Karpas-422 (cell line): ENCODE measurements at regions not wholly inside any gene's neighbourhood (a gene's known extent, or its start where the extent isn't known, plus 50 kb on each side); places are given as distances from the start of the nearest gene placed in this dataset.

ENCODE experiments used
- DNase-seq: peaks from one replicate; pipeline ENCODE4 v3.0.0-alpha.2; 2015
- H2AFZ ChIP-seq: fragments of 200-600 bp; sonication (generic); 2 replicates; pipeline ENCODE4 v1.6.1; 2014; ENCODE audit warnings: antibody characterized with exemption, low read length, mixed read lengths
- H3K27ac ChIP-seq: fragments of 200-600 bp; sonication (generic); 2 replicates; pipeline ENCODE4 v1.5.1; 2014; ENCODE audit warnings: mild to moderate bottlenecking, low read length, moderate library complexity
- H3K27me3 ChIP-seq: fragments of 200-600 bp; sonication (generic); 2 replicates; pipeline ENCODE4 v1.6.1; 2014; ENCODE audit warnings: low read length, mixed read lengths
- H3K36me3 ChIP-seq: fragments of 200-600 bp; sonication (generic); 2 replicates; pipeline ENCODE4 v1.6.1; 2014; ENCODE audit warnings: low read length, mixed read lengths; ENCODE audit not compliant: insufficient read depth
- H3K4me1 ChIP-seq: fragments of 200-600 bp; sonication (generic); 2 replicates; pipeline ENCODE4 v1.6.1; 2014; ENCODE audit warnings: mild to moderate bottlenecking, low read length, mixed read lengths
- H3K4me2 ChIP-seq: fragments of 200-600 bp; sonication (generic); 2 replicates; pipeline ENCODE4 v1.6.1; 2014; ENCODE audit warnings: low read length, low read depth, mild to moderate bottlenecking; ENCODE audit not compliant: poor library complexity, severe bottlenecking
- H3K4me3 ChIP-seq: fragments of 200-600 bp; sonication (generic); 2 replicates; pipeline ENCODE4 v1.5.1; 2014; ENCODE audit warnings: mild to moderate bottlenecking, antibody characterized with exemption, low read length, mixed read lengths
- H3K79me2 ChIP-seq: fragments of 200-600 bp; sonication (generic); 2 replicates; pipeline ENCODE4 v1.6.1; 2014; ENCODE audit warnings: mild to moderate bottlenecking, low read length, mixed read lengths
- H3K9ac ChIP-seq: fragments of 200-600 bp; sonication (generic); 2 replicates; pipeline ENCODE4 v1.6.0; 2014; ENCODE audit warnings: low read length
- H3K9me2 ChIP-seq: fragments of 200-600 bp; sonication (generic), shearing (Covaris generic); replicated peaks from 2 replicates; pipeline ENCODE4 v1.6.0; 2014; ENCODE audit warnings: mild to moderate bottlenecking, low read length, moderate library complexity; ENCODE audit not compliant: insufficient read depth
- H3K9me3 ChIP-seq: fragments of 300-700, 200-600 bp; sonication (generic); 2 replicates; pipeline ENCODE4 v1.6.1; 2014; ENCODE audit warnings: low read length, mixed read lengths
- H4K20me1 ChIP-seq: fragments of 200-600 bp; sonication (generic); 2 replicates; pipeline ENCODE4 v1.6.1; 2014; ENCODE audit warnings: mild to moderate bottlenecking, antibody characterized with exemption, low read length, low read depth; ENCODE audit not compliant: insufficient read depth

DNA sequence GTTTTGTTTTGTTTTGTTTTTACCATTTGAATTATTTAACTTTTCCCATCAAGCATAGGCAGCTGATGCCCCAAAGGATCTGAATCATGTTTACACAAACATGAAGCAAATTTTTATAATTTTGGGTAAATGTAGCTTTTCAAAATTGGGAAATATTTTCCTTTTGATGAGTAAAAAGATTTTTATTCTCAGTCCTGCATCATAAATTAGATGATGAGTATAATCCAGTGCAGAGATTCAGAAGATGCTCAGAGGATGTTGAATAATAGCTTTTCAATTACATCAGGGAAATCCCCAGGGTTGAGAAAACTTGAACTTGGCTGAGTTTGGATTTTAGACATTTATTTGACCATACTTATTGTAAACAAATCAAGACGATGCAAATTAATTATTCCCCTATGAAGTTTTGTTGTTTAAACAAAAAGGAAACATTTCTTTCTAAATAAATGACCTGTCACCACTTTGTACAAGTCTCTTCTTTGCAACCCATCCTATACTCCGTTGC, 121.7 kb downstream of the FAM204A start:
- no peak overlapping the region for H3K4me3 ChIP-seq
- H3K27ac ChIP-seq: no peak overlapping the region
- no peak overlapping the region for H2AFZ ChIP-seq
- no peaks in the 10 kb centered on the region for H4K20me1 ChIP-seq
- H3K79me2 ChIP-seq: no peaks in the 10 kb centered on the region
- H3K27me3 ChIP-seq: no peaks in the 10 kb centered on the region
- no peaks in the 10 kb centered on the region for H3K4me1 ChIP-seq
- no peaks in the 10 kb centered on the region for H3K9me2 ChIP-seq
- H3K9me3 ChIP-seq: no peaks in the 10 kb centered on the region
- DNase-seq: no peak
- H3K36me3 ChIP-seq: no peaks in the 10 kb centered on the region
- H3K9ac ChIP-seq: no peak overlapping the region
- H3K4me2 ChIP-seq: no peak overlapping the region

DNA sequence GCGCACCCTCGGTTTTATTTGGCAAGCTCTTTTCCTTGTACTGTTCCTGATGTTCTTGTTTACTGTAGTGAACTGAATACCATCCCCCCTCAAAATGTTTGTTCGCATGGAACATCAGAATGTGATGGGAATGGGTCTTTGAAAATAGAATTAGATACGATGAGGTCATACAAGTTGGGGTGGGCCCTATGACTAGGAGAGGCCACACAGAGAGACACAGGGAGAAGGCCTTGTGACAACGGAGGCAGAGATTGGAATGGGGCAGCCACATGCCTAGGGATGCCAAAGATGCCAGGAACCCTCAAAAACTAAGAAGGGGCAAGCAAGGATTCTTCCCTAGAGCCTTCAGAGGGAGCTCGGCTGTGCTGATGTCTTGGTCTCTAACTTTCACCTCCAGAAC, 123.6 kb downstream of the FAM204A start:
- Histone ChIP-seq H3K36me3 (no peaks in the 10 kb centered on the region), H4K20me1 (no peaks in the 10 kb centered on the region), H3K9me3 (no peaks in the 10 kb centered on the region), H3K27ac (no peak overlapping the region), H3K9me2 (no peaks in the 10 kb centered on the region), H3K79me2 (no peaks in the 10 kb centered on the region), H3K27me3 (no peaks in the 10 kb centered on the region), H3K4me1 (no peaks in the 10 kb centered on the region), H2AFZ (no peak overlapping the region), H3K4me2 (no peak overlapping the region), H3K4me3 (no peak overlapping the region), H3K9ac (no peak overlapping the region)
- no peak for DNase-seq

DNA sequence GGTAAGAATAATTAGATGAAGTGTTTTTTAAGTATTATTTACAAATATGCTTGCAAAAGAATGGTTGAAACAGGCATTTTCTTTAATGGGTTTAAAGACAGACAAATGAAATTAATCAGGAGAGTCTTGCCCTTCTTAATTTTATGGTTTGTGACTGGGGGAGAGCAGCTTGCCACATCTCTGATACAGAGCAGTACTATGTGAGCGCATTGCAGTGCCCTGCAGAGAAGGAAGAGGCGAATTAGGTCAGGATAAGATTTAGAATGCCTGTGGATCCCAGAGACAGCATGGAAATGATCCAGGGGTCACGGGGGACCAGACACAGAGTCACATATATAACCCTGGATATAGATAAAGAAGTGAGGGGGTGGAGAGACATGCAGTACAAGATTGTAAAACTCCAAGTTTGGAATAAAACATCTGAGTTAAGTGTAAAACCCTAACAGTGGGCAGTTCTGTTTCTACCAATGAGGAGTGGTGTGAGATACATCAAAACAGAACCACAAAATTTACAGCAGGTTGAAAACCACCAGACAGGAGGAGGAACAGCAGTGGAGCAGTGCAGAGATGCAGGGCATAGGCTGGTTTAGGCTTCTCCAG, 125.5 kb downstream of the FAM204A start:
- H3K4me1 ChIP-seq: no peaks in the 10 kb centered on the region
- H3K79me2 ChIP-seq: no peaks in the 10 kb centered on the region
- no peak overlapping the region for H3K4me2 ChIP-seq
- H2AFZ ChIP-seq: no peak overlapping the region
- no peak overlapping the region for H3K9ac ChIP-seq
- H3K4me3 ChIP-seq: no peak overlapping the region
- no peaks in the 10 kb centered on the region for H3K27me3 ChIP-seq
- no peak for DNase-seq
- no peak overlapping the region for H3K27ac ChIP-seq
- H3K36me3 ChIP-seq: no peaks in the 10 kb centered on the region
- no peaks in the 10 kb centered on the region for H4K20me1 ChIP-seq
- H3K9me2 ChIP-seq: no peaks in the 10 kb centered on the region
- no peaks in the 10 kb centered on the region for H3K9me3 ChIP-seq

DNA sequence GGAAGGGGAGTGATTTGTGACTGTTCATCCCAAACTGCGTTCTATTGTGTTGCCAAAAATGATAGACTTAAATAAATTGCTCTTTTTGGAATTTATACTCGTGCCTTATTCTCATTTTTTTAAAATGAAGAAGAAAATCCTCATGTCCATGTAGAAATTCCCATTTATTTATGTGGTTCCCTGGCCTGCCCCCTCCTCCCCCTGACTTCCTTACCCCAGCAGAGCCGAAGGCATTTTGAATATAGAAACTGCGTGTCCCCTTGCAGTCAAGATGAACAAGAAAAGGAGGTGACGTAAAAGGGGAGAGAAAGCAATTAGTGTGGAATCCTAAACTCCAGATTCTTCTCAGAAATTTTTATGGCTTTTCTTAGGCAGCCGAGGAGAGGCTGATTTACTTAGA, 126.1 kb downstream of the FAM204A start:
- H3K9me3 ChIP-seq: no peaks in the 10 kb centered on the region
- no peak overlapping the region for H3K9ac ChIP-seq

DNA sequence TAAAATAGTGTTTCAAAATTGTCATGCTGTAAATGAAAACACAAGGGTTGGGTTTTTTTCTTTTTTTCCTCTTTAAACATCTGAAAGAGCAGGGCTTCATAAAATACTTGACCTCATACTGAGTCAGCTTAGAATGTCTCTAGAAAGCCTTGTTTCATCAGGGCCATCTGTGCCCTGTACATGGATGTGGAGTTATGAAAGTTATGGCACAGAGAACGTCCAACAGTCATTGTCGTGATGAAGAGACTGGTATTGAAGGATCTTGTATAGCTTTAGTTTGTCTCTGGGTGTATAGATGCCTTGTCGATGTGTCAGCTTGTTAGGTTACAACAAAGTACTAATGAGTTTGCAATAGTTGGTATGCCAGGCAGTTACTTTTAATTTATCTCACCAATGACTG, 127.3 kb downstream of the FAM204A start:
- Histone ChIP-seq H3K9me3 (no peaks in the 10 kb centered on the region), H3K36me3 (no peaks in the 10 kb centered on the region), H3K4me3 (no peak overlapping the region), H3K79me2 (no peaks in the 10 kb centered on the region), H3K9me2 (no peaks in the 10 kb centered on the region), H3K4me2 (no peak overlapping the region), H2AFZ (no peak overlapping the region), H3K9ac (no peak overlapping the region), H3K27me3 (no peaks in the 10 kb centered on the region), H4K20me1 (no peaks in the 10 kb centered on the region), H3K27ac (no peak overlapping the region), H3K4me1 (no peaks in the 10 kb centered on the region)
- DNase-seq: no peak

More for the DNA sequence above, 126.1 kb downstream of the FAM204A start:
- no peaks in the 10 kb centered on the region for H3K36me3 ChIP-seq
- H3K4me1 ChIP-seq: no peaks in the 10 kb centered on the region
- no peaks in the 10 kb centered on the region for H3K79me2 ChIP-seq
- no peaks in the 10 kb centered on the region for H4K20me1 ChIP-seq
- H3K4me2 ChIP-seq: no peak overlapping the region
- H3K27ac ChIP-seq: no peak overlapping the region
- no peak overlapping the region for H2AFZ ChIP-seq
- H3K4me3 ChIP-seq: no peak overlapping the region
- DNase-seq: no peak
- H3K9me2 ChIP-seq: no peaks in the 10 kb centered on the region
- H3K27me3 ChIP-seq: no peaks in the 10 kb centered on the region

DNA sequence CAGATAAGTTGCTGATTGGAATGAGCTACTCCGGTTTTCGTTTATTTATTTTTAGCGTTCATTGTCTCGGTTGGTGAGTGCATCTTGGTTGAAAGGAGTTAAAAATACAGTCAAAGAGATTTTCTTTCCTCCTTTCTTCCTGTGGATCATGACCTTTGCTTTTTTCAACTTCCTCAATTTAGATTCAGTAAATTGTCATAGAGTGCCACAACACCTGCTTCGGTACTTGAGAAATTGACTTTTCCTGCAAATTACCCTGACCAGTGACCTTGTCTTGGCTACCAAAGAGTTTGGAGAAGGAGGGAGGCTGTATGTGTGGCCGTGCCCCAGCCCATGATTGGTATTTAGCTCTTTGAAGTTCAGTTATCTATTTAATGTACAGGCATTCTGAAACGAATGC, 128.7 kb downstream of the FAM204A start:
- H3K36me3 ChIP-seq: no peaks in the 10 kb centered on the region
- no peaks in the 10 kb centered on the region for H3K4me1 ChIP-seq
- H3K27me3 ChIP-seq: no peaks in the 10 kb centered on the region; the same call in 1 of the 2 replicates
- no peaks in the 10 kb centered on the region for H3K9me3 ChIP-seq
- no peaks in the 10 kb centered on the region for H4K20me1 ChIP-seq
- H3K27ac ChIP-seq: no peak overlapping the region
- H3K79me2 ChIP-seq: no peaks in the 10 kb centered on the region
- no peak overlapping the region for H3K9ac ChIP-seq
- no peaks in the 10 kb centered on the region for H3K9me2 ChIP-seq
- H3K4me3 ChIP-seq: no peak overlapping the region
- H3K4me2 ChIP-seq: no peak overlapping the region
- no peak for DNase-seq
- H2AFZ ChIP-seq: no peak overlapping the region

DNA sequence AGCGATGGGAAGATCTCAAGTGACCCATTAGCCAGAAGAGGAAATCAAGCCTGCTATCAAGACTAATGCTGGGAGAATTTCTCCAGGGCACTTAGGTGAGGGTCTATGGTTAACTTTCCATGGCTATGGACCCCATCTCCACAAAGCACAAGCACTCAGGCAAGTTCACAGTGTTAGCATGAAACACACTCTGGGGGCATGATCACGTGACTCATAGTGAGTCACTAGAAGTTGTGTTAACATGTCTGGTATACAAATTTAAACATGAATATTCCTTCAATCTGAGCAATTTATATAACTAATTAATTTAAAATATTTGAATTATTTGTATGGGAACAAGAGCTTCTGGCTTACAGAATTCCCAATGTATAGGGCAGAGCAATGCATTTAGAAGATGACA, 131.8 kb downstream of the FAM204A start:
- Histone ChIP-seq H3K36me3 (no peaks in the 10 kb centered on the region), H3K4me3 (no peak overlapping the region), H2AFZ (no peak overlapping the region), H3K4me2 (no peak overlapping the region), H3K27ac (no peak overlapping the region), H3K9me3 (no peaks in the 10 kb centered on the region), H3K79me2 (no peaks in the 10 kb centered on the region), H3K27me3 (no peaks in the 10 kb centered on the region; the same call in 1 of the 2 replicates), H4K20me1 (no peaks in the 10 kb centered on the region), H3K9me2 (no peaks in the 10 kb centered on the region), H3K4me1 (no peaks in the 10 kb centered on the region), H3K9ac (no peak overlapping the region)
- DNase-seq: no peak

DNA sequence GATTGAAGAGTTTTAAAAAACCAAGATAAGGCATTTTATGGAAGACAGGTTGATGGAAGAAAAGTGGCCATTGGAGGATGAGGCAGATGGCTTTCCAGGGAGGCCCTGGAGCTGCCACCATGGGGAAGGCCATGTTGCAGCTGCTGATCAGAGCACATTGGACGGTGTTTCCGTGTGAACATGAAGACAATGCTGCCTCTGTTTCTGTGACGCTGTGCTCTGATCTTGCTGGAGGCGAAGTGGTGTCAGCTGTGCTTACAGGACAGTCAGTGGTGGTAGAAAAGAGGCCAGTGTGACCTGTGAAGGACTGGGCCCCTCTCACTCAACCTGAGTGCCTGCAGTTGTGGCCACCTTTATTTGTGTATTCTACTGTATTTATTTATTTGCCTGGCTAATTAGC, 132.9 kb downstream of the FAM204A start:
- Histone ChIP-seq H3K9me2 (no peaks in the 10 kb centered on the region), H3K79me2 (no peaks in the 10 kb centered on the region), H3K4me2 (no peak overlapping the region), H3K4me1 (no peaks in the 10 kb centered on the region), H2AFZ (no peak overlapping the region), H3K9ac (no peak overlapping the region), H3K9me3 (no peaks in the 10 kb centered on the region), H3K36me3 (no peaks in the 10 kb centered on the region), H4K20me1 (no peaks in the 10 kb centered on the region), H3K4me3 (no peak overlapping the region), H3K27ac (no peak overlapping the region), H3K27me3 (peaks cover 2% of the 10 kb centered on the region; the same call in 1 of the 2 replicates)
- no peak for DNase-seq
